ENCODE measurements at regions not wholly inside any gene's neighbourhood (a gene's known extent, or its start where the extent isn't known, plus 50 kb on each side); places are given as distances from the start of the nearest gene placed in this dataset.

DNA sequence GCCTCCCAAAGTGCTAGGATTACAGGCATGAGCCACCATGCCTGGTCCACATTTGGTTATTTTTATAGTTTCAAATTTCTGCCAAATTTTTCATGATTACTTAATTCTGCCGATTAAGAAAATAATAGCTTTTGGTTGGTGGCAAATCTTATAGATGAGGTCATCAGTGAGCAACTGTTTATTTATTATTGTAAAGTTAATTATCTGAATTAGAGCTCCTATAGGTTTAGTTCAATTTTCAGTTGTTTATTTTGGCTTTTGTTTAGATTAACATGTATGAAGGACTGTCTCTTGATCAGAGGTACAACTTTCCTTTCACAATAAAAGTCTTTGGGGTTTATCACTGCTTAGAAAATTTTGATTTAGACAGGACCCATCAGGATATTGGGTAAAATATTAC, 262.2 kb downstream of the SLC7A11 start:
- H3K4me1 ChIP-seq: no peaks in the 10 kb centered on the region
- WGBS, 2 donors: 92 to 94% methylated on average over 1 of the region's 1 CpG
- no peak for TF ChIP-seq CTCF (IDR thresholded peaks at IDR 0.05)
- DNase-seq: no peak
- no peaks in the 10 kb centered on the region for H3K36me3 ChIP-seq (ENCODE audit: low read depth, missing control alignments)
- no peaks in the 10 kb centered on the region for H3K27me3 ChIP-seq
- intact Hi-C loops (cut with DNase I; ENCODE audit: low total_unique reads): no loop called here
- H3K27ac ChIP-seq: no peak overlapping the region
- H3K4me3 ChIP-seq: no peak overlapping the region
- no peaks in the 10 kb centered on the region for H3K9me3 ChIP-seq

GRCh38 chr4:137968956-137969678, 273.0 kb downstream of the SLC7A11 start:
- 80 to 85% methylated on average over 3 of the region's 3 CpGs for WGBS, 2 donors
- H3K27ac ChIP-seq: no peak overlapping the region
- TF ChIP-seq CTCF (IDR thresholded peaks at IDR 0.05) (no peak), POLR2A (IDR thresholded peaks at IDR 0.05) (no peak)
- DNase-seq: no peak
- no peaks in the 10 kb centered on the region for H3K36me3 ChIP-seq (ENCODE audit: low read depth, missing control alignments)
- intact Hi-C loops (cut with DNase I; ENCODE audit: low total_unique reads): no loop called here
- H3K9me3 ChIP-seq: no peaks in the 10 kb centered on the region
- no peaks in the 10 kb centered on the region for H3K4me1 ChIP-seq
- no peaks in the 10 kb centered on the region for H3K27me3 ChIP-seq
- H3K4me3 ChIP-seq: no peak overlapping the region

GRCh38 chr4:137967480-137968190, 274.5 kb downstream of the SLC7A11 start:
- no peaks in the 10 kb centered on the region for H3K9me3 ChIP-seq
- intact Hi-C loops (cut with DNase I; ENCODE audit: low total_unique reads): no loop called here
- 92 to 93% methylated on average over 6 of the region's 6 CpGs for whole genome bisulfite sequencing, 2 donors

GRCh38 chr4:137966504-137966903, 275.6 kb downstream of the SLC7A11 start:
- H3K27ac ChIP-seq: no peak overlapping the region
- H3K27me3 ChIP-seq: no peaks in the 10 kb centered on the region
- no peak for DNase-seq
- TF ChIP-seq POLR2A (IDR thresholded peaks at IDR 0.05) (no peak), CTCF (IDR thresholded peaks at IDR 0.05) (no peak)
- H3K4me1 ChIP-seq: no peaks in the 10 kb centered on the region
- 84 to 86% methylated on average over 3 of the region's 3 CpGs for WGBS, 2 donors
- intact Hi-C loops (cut with DNase I; ENCODE audit: low total_unique reads): no loop called here
- H3K36me3 ChIP-seq (ENCODE audit: low read depth, missing control alignments): no peaks in the 10 kb centered on the region
- H3K9me3 ChIP-seq: no peaks in the 10 kb centered on the region
- H3K4me3 ChIP-seq: no peak overlapping the region

More at GRCh38 chr4:137967480-137968190, 274.5 kb downstream of the SLC7A11 start:
- no peaks in the 10 kb centered on the region for H3K27me3 ChIP-seq
- no peak for DNase-seq
- TF ChIP-seq POLR2A (IDR thresholded peaks at IDR 0.05) (no peak), CTCF (IDR thresholded peaks at IDR 0.05) (no peak)
- H3K36me3 ChIP-seq (ENCODE audit: low read depth, missing control alignments): no peaks in the 10 kb centered on the region
- no peak overlapping the region for H3K4me3 ChIP-seq
- no peaks in the 10 kb centered on the region for H3K4me1 ChIP-seq
- H3K27ac ChIP-seq: no peak overlapping the region

DNA sequence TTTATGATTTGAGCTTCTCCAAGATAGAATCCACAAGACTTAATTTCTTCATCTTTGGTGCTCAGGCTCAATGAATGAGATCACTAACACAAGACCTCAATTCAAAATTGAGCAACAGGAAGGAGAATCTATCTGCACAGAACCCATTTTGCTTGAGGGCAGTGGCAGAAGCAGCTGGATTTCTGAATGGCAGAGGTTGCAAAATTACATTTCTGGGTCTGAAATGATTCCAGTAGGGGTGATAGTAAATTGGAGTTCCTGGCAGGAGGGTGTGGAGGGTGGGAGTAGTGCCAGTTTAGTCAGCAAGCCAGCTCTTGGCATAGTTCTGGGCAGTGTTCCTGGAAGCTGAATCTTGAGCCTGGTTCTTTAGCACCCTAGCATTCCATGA, 281.1 kb downstream of the SLC7A11 start:
- intact Hi-C loops (cut with DNase I; ENCODE audit: low total_unique reads): no loop called here
- Histone ChIP-seq H3K36me3 (ENCODE audit: low read depth, missing control alignments) (no peaks in the 10 kb centered on the region), H3K4me1 (no peaks in the 10 kb centered on the region), H3K4me3 (no peak overlapping the region), H3K27ac (no peak overlapping the region), H3K27me3 (no peaks in the 10 kb centered on the region), H3K9me3 (no peaks in the 10 kb centered on the region)
- TF ChIP-seq POLR2A (IDR thresholded peaks at IDR 0.05) (no peak), CTCF (IDR thresholded peaks at IDR 0.05) (no peak)
- DNase-seq: no peak

Data from testis (tissue), 2 donors.